PC-3 (cell line): ENCODE measurements at regions not wholly inside any gene's neighbourhood (a gene's known extent, or its start where the extent isn't known, plus 50 kb on each side); places are given as distances from the start of the nearest gene placed in this dataset.

ENCODE experiments used
- ATAC-seq: fragments of 200-7000 bp; cut with Tn5 transposase; 2 replicates; pipeline ENCODE4 v1.9.1; 2020; ENCODE audit warnings: mild to moderate bottlenecking, moderate library complexity
- BruUV-seq: library from RNA; stranded (reverse); fragments of 400-500 nt; replicated peaks from 2 replicates; lab custom pipeline; 2021; lab: Mats Ljungman, UMichigan
- CTCF ChIA-PET: fragments of 300-600 bp; sonication (Branson Sonifier 250); formaldehyde crosslinking; loops from one replicate; lab custom pipeline; 2022; ENCODE audit warnings: antibody characterized with exemption; lab: Charles Lee
- POLR2A ChIA-PET: fragments of 300-600 bp; sonication (Branson Sonifier 250); formaldehyde crosslinking; loops from one replicate; lab custom pipeline; 2022; ENCODE audit warnings: antibody characterized with exemption; ENCODE audit not compliant: unreplicated experiment; lab: Charles Lee
- DNase-seq: peaks from one replicate; pipeline ENCODE4 v3.0.0-alpha.2; 2015
- H2AFZ ChIP-seq: fragments of 300-600 bp; sonication (generic); 2 replicates; pipeline ENCODE4 v1.6.0; 2016; ENCODE audit warnings: antibody characterized with exemption, low read length
- H3F3A ChIP-seq: fragments of 300-600 bp; sonication (generic); one replicate; pipeline ENCODE4 v1.6.0; 2017; ENCODE audit warnings: antibody characterized with exemption, low read length, control low read depth, mild to moderate bottlenecking; ENCODE audit not compliant: unreplicated experiment
- H3K27ac ChIP-seq: fragments of 300-600 bp; sonication (generic); 2 replicates; pipeline ENCODE4 v1.5.1; 2016; ENCODE audit warnings: mild to moderate bottlenecking, low read length
- H3K27me3 ChIP-seq: fragments of 300-600 bp; sonication (generic); 2 replicates; pipeline ENCODE4 v1.6.1; 2016; ENCODE audit warnings: low read length, mixed read lengths
- H3K36me3 ChIP-seq: fragments of 300-600 bp; sonication (generic); 2 replicates; pipeline ENCODE4 v1.6.1; 2016; ENCODE audit warnings: low read depth, mixed run types, low read length, mixed read lengths
- H3K4me1 ChIP-seq: fragments of 300-600 bp; sonication (generic); 2 replicates; pipeline ENCODE4 v1.5.1; 2016; ENCODE audit warnings: low read length; ENCODE audit not compliant: insufficient read depth
- H3K4me2 ChIP-seq: fragments of 300-600 bp; sonication (generic); 2 replicates; pipeline ENCODE4 v1.6.0; 2016; ENCODE audit warnings: low read length
- H3K4me3 ChIP-seq: fragments of 300-600 bp; sonication (generic); 2 replicates; pipeline ENCODE4 v1.5.1; 2016; ENCODE audit warnings: mild to moderate bottlenecking, low read length, mixed read lengths
- H3K79me2 ChIP-seq: fragments of 300-600 bp; sonication (generic); 2 replicates; pipeline ENCODE4 v1.6.1; 2017; ENCODE audit warnings: low read length, mixed read lengths
- H3K9ac ChIP-seq: fragments of 300-600 bp; sonication (generic); 2 replicates; pipeline ENCODE4 v1.6.0; 2016; ENCODE audit warnings: mild to moderate bottlenecking, low read length
- H3K9me2 ChIP-seq: fragments of 300-600 bp; sonication (generic); replicated peaks from 2 replicates; pipeline ENCODE4 v1.6.1; 2016; ENCODE audit warnings: mixed run types, low read length, mixed read lengths
- H3K9me3 ChIP-seq: fragments of 300-600 bp; sonication (generic); 2 replicates; pipeline ENCODE4 v1.6.1; 2016; ENCODE audit warnings: low read length, mixed read lengths
- H4K20me1 ChIP-seq: fragments of 300-600 bp; sonication (generic); 2 replicates; pipeline ENCODE4 v1.6.1; 2016; ENCODE audit warnings: low read length, mixed read lengths
- CTCF ChIP-seq: fragments of 300-600 bp; sonication (generic); conservative IDR thresholded peaks from 2 replicates; pipeline ENCODE4 v1.5.1; 2017; ENCODE audit warnings: antibody characterized with exemption, low read depth, mild to moderate bottlenecking, low read length
- EZH2 ChIP-seq: fragments of 300-600 bp; sonication (generic); IDR thresholded peaks from one replicate; pipeline ENCODE4 v1.6.1; 2017; ENCODE audit warnings: antibody characterized with exemption, mild to moderate bottlenecking, low read length; ENCODE audit not compliant: unreplicated experiment
- EZH2phosphoT487 ChIP-seq: fragments of 300-600 bp; sonication (generic); IDR thresholded peaks from 2 replicates; pipeline ENCODE4 v1.6.1; 2018; ENCODE audit warnings: mild to moderate bottlenecking, antibody characterized with exemption, low read length, borderline replicate concordance
- intact Hi-C: fragments of 100-400 bp; cut with micrococcal nuclease; formaldehyde crosslinking; loops from 2 replicates; pipeline ENCODE4 v1.9.0; 2023

- CTCF ChIA-PET, result no interaction called here
- Histone ChIP-seq H3K9me3 (no peaks in the 10 kb centered on the region), H3K36me3 (no peaks in the 10 kb centered on the region), H3K4me3 (no peak overlapping the region), H3K79me2 (no peaks in the 10 kb centered on the region), H3K9me2 (no peaks in the 10 kb centered on the region), H3K9ac (no peak overlapping the region), H3K27ac (no peak overlapping the region), H2AFZ (no peak overlapping the region), H3K27me3 (no peaks in the 10 kb centered on the region), H3K4me1 (peaks cover 12% of the 10 kb centered on the region), H3K4me2 (no peak overlapping the region), H4K20me1 (no peaks in the 10 kb centered on the region), H3F3A (no peaks in the 10 kb centered on the region)
- no peak for ATAC-seq
- POLR2A ChIA-PET, result no interaction called here
- TF ChIP-seq EZH2phosphoT487 (no peak), CTCF (no peak), EZH2 (no peak)
- intact Hi-C loops, result no loop called here
- BruUV-seq, result no TSS peak
- no peak for DNase-seq
Observed at GRCh38 chr12:85516039-85516438, 236.0 kb downstream of the ALX1 start.

DNA sequence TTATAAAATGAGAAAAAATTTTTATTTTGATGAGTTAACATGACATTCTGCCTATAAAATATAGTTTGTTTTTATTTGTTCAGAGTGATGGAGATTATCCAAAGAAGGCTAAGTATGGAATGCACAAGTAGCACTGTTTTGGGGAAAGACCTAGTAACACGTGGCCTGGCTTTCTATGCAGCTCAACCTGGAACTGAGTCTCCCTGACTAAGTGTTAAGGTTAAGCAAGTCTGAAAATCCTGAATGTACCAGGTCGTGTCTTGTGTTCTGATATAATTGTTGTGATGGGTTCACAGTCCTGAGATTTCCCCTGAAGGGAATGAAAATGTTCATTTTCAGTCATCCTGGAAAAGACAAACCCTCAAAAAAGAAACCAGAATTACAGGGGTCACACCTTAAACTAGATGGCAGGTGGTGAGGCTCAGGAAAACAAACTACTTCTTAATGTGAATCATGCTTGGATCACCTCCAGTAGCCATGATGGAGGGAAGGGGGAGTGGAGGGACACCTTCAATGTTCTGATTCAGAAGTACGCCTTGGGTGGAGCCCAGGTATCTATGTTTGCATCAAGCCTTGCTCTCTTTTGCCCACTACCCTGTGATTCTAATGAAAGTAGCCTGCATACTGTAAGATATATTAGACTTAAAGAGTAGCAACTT, 236.8 kb downstream of the ALX1 start:
- no peak overlapping the region for H3K9ac ChIP-seq
- H3K27ac ChIP-seq, result 0 out of 2 replicates have a peak overlapping the region, but pooled peaks have one; percentile 3
- H3K9me2 ChIP-seq, result no peaks in the 10 kb centered on the region
- POLR2A ChIA-PET, result no interaction called here
- H2AFZ ChIP-seq, result no peak overlapping the region
- H3K4me3 ChIP-seq, result no peak overlapping the region
- DNase-seq (peak; percentile 80), ATAC-seq (peak; percentile 82)
- no TSS peak for BruUV-seq
- CTCF ChIA-PET, result no interaction called here
- H3K36me3 ChIP-seq, result no peaks in the 10 kb centered on the region
- no peaks in the 10 kb centered on the region for H3F3A ChIP-seq
- intact Hi-C loops, result no loop called here
- H4K20me1 ChIP-seq, result no peaks in the 10 kb centered on the region
- no peak for TF ChIP-seq EZH2phosphoT487
- peak overlapping the region; percentile 46 for H3K4me2 ChIP-seq
- H3K4me1 ChIP-seq, result peaks cover 12% of the 10 kb centered on the region
- H3K27me3 ChIP-seq, result no peaks in the 10 kb centered on the region
- H3K79me2 ChIP-seq, result no peaks in the 10 kb centered on the region
- no peaks in the 10 kb centered on the region for H3K9me3 ChIP-seq

DNA sequence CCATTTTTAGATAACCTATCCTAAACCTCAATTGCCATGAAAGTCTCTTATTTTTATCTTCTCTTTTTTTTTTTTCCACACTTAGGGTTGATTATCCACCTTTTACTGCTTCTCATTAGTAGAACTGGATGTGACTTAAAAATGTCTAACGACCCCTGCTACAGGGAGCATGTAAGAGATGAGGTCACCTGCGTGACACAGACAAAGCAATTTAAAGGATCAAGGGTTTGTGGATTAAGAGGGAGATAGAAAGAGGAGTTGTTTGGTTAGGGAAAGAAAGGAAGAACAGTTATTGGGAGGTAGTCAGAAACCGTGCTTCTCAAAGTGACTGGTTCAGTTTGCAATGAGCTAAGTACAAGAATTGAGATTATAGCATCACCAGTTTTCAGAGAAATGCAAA, 239.1 kb downstream of the ALX1 start:
- no peaks in the 10 kb centered on the region for H3F3A ChIP-seq
- BruUV-seq, result no TSS peak
- ChIA-PET POLR2A (no interaction called here), CTCF (no interaction called here)
- intact Hi-C loops, result no loop called here
- TF ChIP-seq CTCF (no peak), EZH2 (no peak), EZH2phosphoT487 (no peak)
- DNase-seq, result no peak
- no peak overlapping the region for H3K27ac ChIP-seq
- H3K9me2 ChIP-seq, result no peaks in the 10 kb centered on the region
- H3K9ac ChIP-seq, result no peak overlapping the region
- no peak overlapping the region for H2AFZ ChIP-seq
- no peak overlapping the region for H3K4me2 ChIP-seq
- no peaks in the 10 kb centered on the region for H3K27me3 ChIP-seq
- ATAC-seq, result no peak
- no peak overlapping the region for H3K4me3 ChIP-seq
- H3K79me2 ChIP-seq, result no peaks in the 10 kb centered on the region
- no peaks in the 10 kb centered on the region for H4K20me1 ChIP-seq
- H3K36me3 ChIP-seq, result no peaks in the 10 kb centered on the region
- peaks cover 12% of the 10 kb centered on the region for H3K4me1 ChIP-seq
- H3K9me3 ChIP-seq, result no peaks in the 10 kb centered on the region
